Loucy (cell line): ENCODE measurements at regions not wholly inside any gene's neighbourhood (a gene's known extent, or its start where the extent isn't known, plus 50 kb on each side); places are given as distances from the start of the nearest gene placed in this dataset.

Source experiments
- H2AFZ ChIP-seq: fragments of 200-600 bp; sonication (generic); 2 replicates; pipeline ENCODE4 v1.6.0; 2016; ENCODE audit warnings: antibody characterized with exemption, mild to moderate bottlenecking, low read length, moderate library complexity
- H3F3A ChIP-seq: fragments of 200-600 bp; 2 replicates; pipeline ENCODE4 v1.6.0; 2016; ENCODE audit warnings: antibody characterized with exemption, low read depth, mild to moderate bottlenecking
- H3K27me3 ChIP-seq: fragments of 200-600 bp; sonication (generic); 2 replicates; pipeline ENCODE4 v1.6.1; 2014; ENCODE audit warnings: low read length, mild to moderate bottlenecking; ENCODE audit not compliant: insufficient read depth, poor library complexity, severe bottlenecking
- H3K36me3 ChIP-seq: fragments of 200-600 bp; sonication (generic); 2 replicates; pipeline ENCODE4 v1.6.1; 2016; ENCODE audit warnings: low read length; ENCODE audit not compliant: insufficient read depth
- H3K4me1 ChIP-seq: fragments of 200-600 bp; sonication (generic); 2 replicates; pipeline ENCODE4 v1.5.1; 2014; ENCODE audit warnings: low read length, mild to moderate bottlenecking; ENCODE audit not compliant: insufficient read depth, poor library complexity, severe bottlenecking
- H3K4me2 ChIP-seq: fragments of 200-600 bp; sonication (generic); 2 replicates; pipeline ENCODE4 v1.6.0; 2014; ENCODE audit warnings: antibody characterized with exemption, low read length, low read depth, mild to moderate bottlenecking; ENCODE audit not compliant: poor library complexity, severe bottlenecking
- H3K4me3 ChIP-seq: fragments of 200-600 bp; sonication (generic); 2 replicates; pipeline ENCODE4 v1.5.1; 2014; ENCODE audit warnings: low read length, mild to moderate bottlenecking, mixed read lengths; ENCODE audit not compliant: poor library complexity, severe bottlenecking
- H3K79me2 ChIP-seq: fragments of 200-600 bp; sonication (generic); 2 replicates; pipeline ENCODE4 v1.6.1; 2014; ENCODE audit warnings: low read length; ENCODE audit not compliant: insufficient read depth
- H3K9ac ChIP-seq: fragments of 200-600 bp; sonication (generic); 2 replicates; pipeline ENCODE4 v1.6.0; 2014; ENCODE audit warnings: mild to moderate bottlenecking, low read depth, low read length, moderate library complexity; ENCODE audit not compliant: poor library complexity, severe bottlenecking
- H3K9me2 ChIP-seq: fragments of 200-600 bp; sonication (generic); replicated peaks from 2 replicates; pipeline ENCODE4 v1.6.1; 2016; ENCODE audit warnings: low read depth, low read length, mixed read lengths
- H3K9me3 ChIP-seq: fragments of 200-600 bp; sonication (generic); 2 replicates; pipeline ENCODE4 v1.6.1; 2014; ENCODE audit warnings: mild to moderate bottlenecking, antibody characterized with exemption, low read length, low read depth; ENCODE audit not compliant: insufficient read depth
- H4K20me1 ChIP-seq: fragments of 200-600 bp; sonication (generic); 2 replicates; pipeline ENCODE4 v1.6.0; 2014; ENCODE audit warnings: antibody characterized with exemption, low read length, mild to moderate bottlenecking; ENCODE audit not compliant: insufficient read depth, poor library complexity, severe bottlenecking
- EZH2phosphoT487 ChIP-seq: fragments of 200-600 bp; IDR thresholded peaks from 2 replicates; pipeline ENCODE4 v1.6.1; 2018; ENCODE audit warnings: antibody characterized with exemption, mild to moderate bottlenecking, moderate library complexity, borderline replicate concordance
- TF ChIP-seq, protein P1 (sequence below): fragments of 200-600 bp; sonication (generic); conservative IDR thresholded peaks from 2 replicates; pipeline ENCODE4 v1.5.1; 2014; ENCODE audit warnings: mild to moderate bottlenecking, antibody characterized with exemption, low read length

DNA sequence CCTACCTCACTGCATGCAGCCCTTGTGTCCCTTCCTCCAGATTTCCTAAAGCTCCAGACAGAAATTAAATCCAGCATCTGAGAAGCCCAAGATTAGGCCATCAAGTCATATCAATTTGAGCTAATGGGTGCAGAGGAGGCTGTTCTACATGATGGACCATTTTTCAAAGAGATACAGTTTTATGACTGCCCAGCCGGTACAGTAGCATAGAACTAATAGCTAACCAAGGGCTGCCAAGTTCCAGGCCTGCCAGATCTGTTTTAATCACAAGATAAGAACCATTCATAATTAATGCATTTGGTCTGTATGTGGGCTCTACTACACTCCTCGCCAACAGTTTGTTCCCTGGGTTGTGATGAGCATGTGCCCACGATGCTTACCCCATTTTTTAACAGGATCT, 64.9 kb downstream of the PABIR2 start:
- Histone ChIP-seq H3K79me2 (no peaks in the 10 kb centered on the region), H3K36me3 (no peaks in the 10 kb centered on the region), H3K9ac (no peak overlapping the region), H3K4me1 (peaks cover 7% of the 10 kb centered on the region), H3K9me3 (no peaks in the 10 kb centered on the region), H3K9me2 (no peaks in the 10 kb centered on the region), H4K20me1 (no peaks in the 10 kb centered on the region), H3K27me3 (no peaks in the 10 kb centered on the region), H2AFZ (no peak overlapping the region), H3K4me2 (no peak overlapping the region), H3K4me3 (no peak overlapping the region), H3F3A (no peaks in the 10 kb centered on the region)
- no peak for TF ChIP-seq EZH2phosphoT487
- TF ChIP-seq, protein P1, sequence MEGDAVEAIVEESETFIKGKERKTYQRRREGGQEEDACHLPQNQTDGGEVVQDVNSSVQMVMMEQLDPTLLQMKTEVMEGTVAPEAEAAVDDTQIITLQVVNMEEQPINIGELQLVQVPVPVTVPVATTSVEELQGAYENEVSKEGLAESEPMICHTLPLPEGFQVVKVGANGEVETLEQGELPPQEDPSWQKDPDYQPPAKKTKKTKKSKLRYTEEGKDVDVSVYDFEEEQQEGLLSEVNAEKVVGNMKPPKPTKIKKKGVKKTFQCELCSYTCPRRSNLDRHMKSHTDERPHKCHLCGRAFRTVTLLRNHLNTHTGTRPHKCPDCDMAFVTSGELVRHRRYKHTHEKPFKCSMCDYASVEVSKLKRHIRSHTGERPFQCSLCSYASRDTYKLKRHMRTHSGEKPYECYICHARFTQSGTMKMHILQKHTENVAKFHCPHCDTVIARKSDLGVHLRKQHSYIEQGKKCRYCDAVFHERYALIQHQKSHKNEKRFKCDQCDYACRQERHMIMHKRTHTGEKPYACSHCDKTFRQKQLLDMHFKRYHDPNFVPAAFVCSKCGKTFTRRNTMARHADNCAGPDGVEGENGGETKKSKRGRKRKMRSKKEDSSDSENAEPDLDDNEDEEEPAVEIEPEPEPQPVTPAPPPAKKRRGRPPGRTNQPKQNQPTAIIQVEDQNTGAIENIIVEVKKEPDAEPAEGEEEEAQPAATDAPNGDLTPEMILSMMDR, result no peak

DNA sequence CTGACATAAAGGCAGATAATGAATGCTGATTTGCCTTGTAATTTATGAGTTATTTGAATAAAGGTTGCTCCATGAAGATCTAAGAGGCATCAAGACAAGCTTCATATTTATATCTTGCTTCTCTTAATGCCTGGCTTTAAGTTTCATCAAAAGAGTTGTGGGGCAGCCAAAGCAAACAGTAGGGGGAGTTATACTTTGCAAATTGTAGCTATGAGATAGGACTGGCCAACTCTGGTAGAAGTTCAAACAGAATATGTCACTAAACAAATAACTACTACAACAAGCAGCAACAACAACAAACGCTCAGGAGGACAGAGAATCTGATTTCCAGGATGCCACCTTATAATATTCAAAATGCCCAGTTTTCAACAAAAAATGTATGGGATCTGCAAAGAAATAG, 69.1 kb upstream of the PLAC1 start:
- Histone ChIP-seq H3F3A (no peaks in the 10 kb centered on the region), H3K4me1 (no peaks in the 10 kb centered on the region)

DNA sequence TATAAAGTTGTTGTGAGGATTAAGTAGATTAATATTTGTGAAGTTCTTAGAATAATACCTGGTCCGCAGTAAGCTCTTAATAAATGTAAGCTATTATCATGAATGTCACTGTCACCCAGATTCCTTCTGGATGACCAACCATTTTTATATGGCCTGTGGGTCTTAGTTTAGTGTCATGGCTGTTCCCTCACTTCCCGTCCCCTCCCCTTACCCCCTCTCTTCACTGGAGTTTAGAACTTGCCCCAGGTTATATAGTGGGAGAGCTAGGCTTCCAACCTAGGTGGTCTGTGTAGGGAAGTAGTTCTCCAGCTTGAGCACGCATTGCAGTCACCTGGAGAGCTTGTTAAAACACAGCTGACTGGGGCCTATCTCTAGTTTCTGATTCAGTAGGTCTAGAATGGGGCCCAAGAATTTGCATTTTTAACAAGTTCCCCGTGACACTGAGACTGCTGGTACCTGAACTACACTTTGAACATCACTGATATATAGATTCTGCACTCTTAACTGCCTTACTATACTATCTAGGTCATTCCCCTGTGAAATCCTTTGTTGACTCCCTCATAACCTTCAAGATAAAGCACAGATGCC, 66.9 kb upstream of the PLAC1 start:
- Histone ChIP-seq H3K4me1 (no peaks in the 10 kb centered on the region), H3K36me3 (no peaks in the 10 kb centered on the region), H3F3A (no peaks in the 10 kb centered on the region), H3K9me3 (no peaks in the 10 kb centered on the region), H3K79me2 (no peaks in the 10 kb centered on the region), H3K4me3 (no peak overlapping the region), H3K4me2 (no peak overlapping the region), H3K27me3 (no peaks in the 10 kb centered on the region), H2AFZ (no peak overlapping the region), H3K9ac (no peak overlapping the region), H3K9me2 (no peaks in the 10 kb centered on the region), H4K20me1 (no peaks in the 10 kb centered on the region)
- TF ChIP-seq EZH2phosphoT487, result no peak
- TF ChIP-seq, protein P1, result no peak

More for the DNA sequence above, 69.1 kb upstream of the PLAC1 start:
- Histone ChIP-seq H3K79me2 (no peaks in the 10 kb centered on the region), H3K9me2 (no peaks in the 10 kb centered on the region), H3K4me2 (no peak overlapping the region), H3K27me3 (no peaks in the 10 kb centered on the region), H2AFZ (no peak overlapping the region), H3K9me3 (no peaks in the 10 kb centered on the region), H3K9ac (no peak overlapping the region), H3K36me3 (no peaks in the 10 kb centered on the region), H3K4me3 (no peak overlapping the region), H4K20me1 (no peaks in the 10 kb centered on the region)
- TF ChIP-seq, protein P1, result peak; percentile 48
- TF ChIP-seq EZH2phosphoT487, result no peak
